GM19240 (cell line): ENCODE measurements at regions not wholly inside any gene's neighbourhood (a gene's known extent, or its start where the extent isn't known, plus 50 kb on each side); places are given as distances from the start of the nearest gene placed in this dataset.

Experiments
- DNase-seq: peaks from one replicate; pipeline ENCODE4 v3.0.0; 2011; ENCODE audit warnings: low spot score; ENCODE audit not compliant: insufficient read length

GRCh38 chr3:178465260-178466180, 70.7 kb upstream of the KCNMB2 start:
- no peak for DNase-seq

DNA sequence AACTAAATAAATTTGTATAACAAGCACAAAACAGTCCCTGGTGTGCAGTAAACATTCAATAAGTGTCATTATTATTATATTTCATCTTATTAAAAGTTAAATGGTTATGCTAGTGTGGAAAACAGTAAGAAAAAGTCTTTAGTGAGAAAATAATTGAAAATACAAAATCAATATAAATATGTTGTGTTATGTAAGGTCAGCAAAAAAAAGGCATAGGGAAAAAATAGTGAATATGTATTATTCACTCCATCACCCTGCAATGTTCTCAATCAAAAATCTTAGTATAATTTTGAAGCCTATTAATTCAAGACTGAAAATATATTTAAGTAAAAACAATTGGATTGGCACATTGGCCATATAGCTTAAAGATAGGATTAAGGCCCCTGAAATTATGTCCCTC, 63.3 kb upstream of the KCNMB2 start:
- no peak for DNase-seq

DNA sequence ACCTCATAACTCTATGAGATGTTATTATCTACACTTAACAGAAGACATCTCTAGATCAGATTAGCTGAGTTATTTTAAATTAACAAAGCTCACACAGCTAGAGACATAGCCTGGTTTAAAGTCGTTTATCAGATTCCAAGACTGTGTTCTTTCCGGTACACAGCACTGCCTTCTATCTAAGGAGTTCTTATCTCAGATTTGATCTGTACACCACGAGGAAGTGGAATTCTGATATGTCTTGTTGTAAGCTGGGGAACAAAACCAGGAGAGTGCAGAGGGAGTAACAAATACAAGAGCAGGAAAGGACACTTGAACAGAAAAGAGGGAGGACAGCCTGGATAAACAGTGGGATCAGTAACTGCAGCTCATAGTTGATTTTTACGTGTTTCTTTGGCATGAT, 61.7 kb upstream of the KCNMB2 start:
- no peak for DNase-seq

DNA sequence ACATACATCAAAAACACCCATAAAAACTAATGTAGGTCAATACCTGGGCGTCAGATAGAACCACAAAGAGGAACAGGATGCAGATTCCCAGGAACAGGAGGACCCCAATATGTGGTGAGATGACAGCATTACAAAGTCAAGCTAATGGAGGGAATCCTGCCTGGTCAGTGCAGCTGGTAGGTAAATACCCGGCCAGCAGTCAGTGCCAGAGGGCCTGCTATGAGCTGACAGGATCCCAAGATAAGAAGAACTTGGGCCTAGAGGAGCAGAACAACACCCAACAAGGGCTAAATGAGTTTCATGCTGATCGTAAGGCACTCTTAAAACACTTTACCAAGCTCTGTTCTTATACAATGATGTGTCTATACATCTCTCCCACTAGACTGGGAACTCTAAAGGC, 61.2 kb upstream of the KCNMB2 start:
- no peak for DNase-seq

DNA sequence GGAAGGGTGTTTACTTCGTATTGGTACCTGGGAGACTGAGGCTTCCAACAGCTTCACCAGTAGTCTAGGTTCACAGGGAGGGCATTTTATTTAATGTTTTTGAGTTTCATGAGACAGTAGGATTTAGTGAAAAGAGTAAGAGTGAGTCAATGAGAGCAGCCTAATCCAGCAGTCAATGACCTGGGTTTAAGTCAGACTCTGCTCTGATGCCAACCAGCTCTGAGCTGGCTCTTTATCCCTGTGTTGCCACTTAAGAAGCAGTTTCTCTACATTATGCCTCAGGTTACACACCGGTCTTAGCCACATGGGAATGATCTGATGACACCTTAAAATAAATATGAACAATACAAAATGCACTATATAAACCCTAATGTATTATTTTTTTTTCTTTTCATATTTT, 59.4 kb upstream of the KCNMB2 start:
- DNase-seq, result no peak

GRCh38 chr3:178479446-178479845, 56.8 kb upstream of the KCNMB2 start:
- no peak for DNase-seq

- DNase-seq, result no peak
Measured at GRCh38 chr3:178479860-178480259, 56.4 kb upstream of the KCNMB2 start.

- DNase-seq, result no peak
Measured at GRCh38 chr3:178480274-178480673, 56.0 kb upstream of the KCNMB2 start.

DNA sequence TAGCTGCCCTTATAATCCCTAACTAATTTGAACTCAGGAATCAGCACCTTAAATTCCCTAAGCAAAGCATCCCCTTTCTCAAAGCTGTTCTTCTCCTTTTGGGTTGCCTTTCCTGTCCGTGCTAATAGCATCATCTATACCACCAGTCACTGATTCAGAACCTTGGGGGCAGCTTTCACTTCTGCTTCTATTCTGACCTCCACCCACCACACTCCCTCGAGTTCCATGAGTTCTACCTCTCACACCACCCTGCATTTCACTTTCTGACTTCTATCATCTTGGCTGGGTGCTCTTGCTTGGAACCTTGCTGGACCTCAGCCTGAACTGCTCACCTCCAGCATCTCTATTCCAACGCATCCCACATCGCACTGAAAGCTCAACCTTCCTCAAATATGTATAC, 55.4 kb upstream of the KCNMB2 start:
- DNase-seq, result peak; percentile 20

DNA sequence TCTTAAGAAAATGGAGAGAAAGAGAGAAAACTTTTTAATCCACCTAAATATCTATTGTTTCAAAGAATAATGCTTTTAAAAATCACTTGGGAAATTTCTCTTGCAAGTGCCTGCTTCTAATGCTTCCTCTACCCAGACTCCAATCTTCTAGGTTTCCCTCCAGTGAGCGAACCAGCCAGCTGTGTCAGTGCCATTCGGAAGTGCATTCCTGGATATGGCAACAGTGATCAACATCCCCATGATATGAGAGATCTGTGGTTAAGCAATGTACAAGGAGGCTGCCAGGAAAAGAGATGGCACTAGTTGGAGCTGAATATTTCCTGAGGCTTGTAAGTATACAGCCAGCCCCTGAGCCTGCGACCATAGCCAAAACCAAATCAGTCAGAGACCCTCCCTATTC, 53.3 kb upstream of the KCNMB2 start:
- no peak for DNase-seq

DNA sequence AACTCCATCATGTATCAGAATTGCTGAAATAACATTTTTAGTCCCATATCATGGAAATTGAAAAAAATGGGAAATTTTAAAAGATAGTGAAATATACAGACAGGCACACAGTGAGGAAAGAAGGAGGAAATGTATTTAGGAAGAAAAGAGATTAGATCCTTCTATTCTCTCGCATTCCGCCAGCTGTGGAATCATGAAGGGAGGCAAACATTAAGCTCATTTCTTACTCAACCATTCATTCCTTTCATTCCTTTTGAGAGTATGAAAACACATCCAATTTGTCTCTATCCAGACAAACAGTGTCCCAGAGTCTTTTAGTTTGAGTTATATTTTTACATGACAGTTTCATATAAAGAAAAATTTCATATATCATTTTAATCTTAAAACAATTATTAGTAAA, 52.5 kb upstream of the KCNMB2 start:
- DNase-seq, result no peak

DNA sequence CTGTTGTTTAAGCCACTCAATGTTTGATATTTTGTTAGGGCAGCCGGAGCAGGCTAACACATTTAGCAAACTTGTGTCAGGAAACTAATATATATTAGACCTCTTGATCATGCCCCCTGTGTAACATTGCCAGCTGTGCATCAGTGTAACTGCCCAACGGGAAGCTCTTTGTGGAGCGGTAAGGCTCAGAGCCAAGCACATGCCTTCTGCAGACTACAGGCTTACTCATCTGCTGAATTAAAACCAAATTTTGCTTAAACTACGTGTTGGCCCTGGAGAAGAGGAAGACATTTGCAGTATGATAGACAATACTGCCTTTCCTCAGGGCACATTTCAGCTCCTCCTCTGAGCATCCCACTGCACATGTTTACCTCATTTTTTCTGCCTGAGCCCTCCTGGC, 50.5 kb upstream of the KCNMB2 start:
- no peak for DNase-seq
